Lower lobe of right lung (tissue), 2 donors: ENCODE measurements at regions not wholly inside any gene's neighbourhood (a gene's known extent, or its start where the extent isn't known, plus 50 kb on each side); places are given as distances from the start of the nearest gene placed in this dataset.

Experiments
- ATAC-seq, 2 donors: fragments of 200-7000 bp; cut with Tn5 transposase; one replicate each; pipeline ENCODE4 v1.9.1; 2020 to 2022; ENCODE audit warnings: mild to moderate bottlenecking in 2 of 2, moderate library complexity in 2 of 2
- DNase-seq: peaks from one replicate; pipeline ENCODE4 v3.0.0-alpha.2; 2020
- H3K27ac ChIP-seq: fragments of 200-600 bp; one replicate; pipeline ENCODE4 v1.8.0; 2022
- H3K27me3 ChIP-seq: fragments of 200-600 bp; one replicate; pipeline ENCODE4 v1.8.0; 2022; ENCODE audit warnings: low read depth
- H3K36me3 ChIP-seq: fragments of 200-600 bp; one replicate; pipeline ENCODE4 v1.8.0; 2022; ENCODE audit warnings: mild to moderate bottlenecking
- H3K4me1 ChIP-seq: fragments of 200-600 bp; one replicate; pipeline ENCODE4 v1.8.0; 2022
- H3K4me3 ChIP-seq: fragments of 200-600 bp; one replicate; pipeline ENCODE4 v1.8.0; 2022; ENCODE audit warnings: mild to moderate bottlenecking
- H3K9me3 ChIP-seq: fragments of 200-600 bp; one replicate; pipeline ENCODE4 v1.8.0; 2022
- intact Hi-C: fragments of 100-400 bp; cut with DNase I; formaldehyde crosslinking; loops from one replicate; pipeline ENCODE4 v1.11.0; 2022
- TF ChIP-seq, protein P1 (sequence below): fragments of 200-600 bp; IDR thresholded peaks from one replicate; pipeline ENCODE4 v1.8.0; 2022; ENCODE audit warnings: antibody characterized with exemption, mild to moderate bottlenecking
- donor health status: DM: no; HTN: yes; CAD: no; lungs with severe emphysema.

DNA sequence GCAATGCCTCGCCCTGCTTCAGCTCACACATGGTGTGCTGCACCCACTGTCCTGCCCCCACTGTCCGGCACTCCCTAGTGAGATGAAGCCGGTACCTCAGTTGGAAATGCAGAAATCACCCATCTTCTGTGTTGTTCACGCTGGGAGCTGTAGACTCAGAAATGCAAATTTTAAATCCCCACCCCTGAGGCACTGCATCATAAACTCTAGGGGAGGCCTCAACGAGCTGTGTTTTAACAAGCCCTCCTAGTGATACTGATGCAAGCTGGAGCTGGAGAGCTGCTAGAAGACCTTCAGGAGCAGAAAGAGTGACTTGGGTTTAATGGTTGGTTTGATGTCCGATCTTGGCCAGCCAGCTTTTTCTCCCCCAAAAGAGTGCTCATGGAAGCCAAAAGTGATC, 146.0 kb upstream of the MAST4 start:
- no peaks in the 10 kb centered on the region for H3K4me1 ChIP-seq
- H3K27me3 ChIP-seq = no peaks in the 10 kb centered on the region
- no peak overlapping the region for H3K27ac ChIP-seq
- intact Hi-C loops = no loop called here
- DNase-seq (no peak), ATAC-seq (no peak)
- H3K4me3 ChIP-seq = no peak overlapping the region
- no peaks in the 10 kb centered on the region for H3K36me3 ChIP-seq
- no peaks in the 10 kb centered on the region for H3K9me3 ChIP-seq
- TF ChIP-seq, protein P1, sequence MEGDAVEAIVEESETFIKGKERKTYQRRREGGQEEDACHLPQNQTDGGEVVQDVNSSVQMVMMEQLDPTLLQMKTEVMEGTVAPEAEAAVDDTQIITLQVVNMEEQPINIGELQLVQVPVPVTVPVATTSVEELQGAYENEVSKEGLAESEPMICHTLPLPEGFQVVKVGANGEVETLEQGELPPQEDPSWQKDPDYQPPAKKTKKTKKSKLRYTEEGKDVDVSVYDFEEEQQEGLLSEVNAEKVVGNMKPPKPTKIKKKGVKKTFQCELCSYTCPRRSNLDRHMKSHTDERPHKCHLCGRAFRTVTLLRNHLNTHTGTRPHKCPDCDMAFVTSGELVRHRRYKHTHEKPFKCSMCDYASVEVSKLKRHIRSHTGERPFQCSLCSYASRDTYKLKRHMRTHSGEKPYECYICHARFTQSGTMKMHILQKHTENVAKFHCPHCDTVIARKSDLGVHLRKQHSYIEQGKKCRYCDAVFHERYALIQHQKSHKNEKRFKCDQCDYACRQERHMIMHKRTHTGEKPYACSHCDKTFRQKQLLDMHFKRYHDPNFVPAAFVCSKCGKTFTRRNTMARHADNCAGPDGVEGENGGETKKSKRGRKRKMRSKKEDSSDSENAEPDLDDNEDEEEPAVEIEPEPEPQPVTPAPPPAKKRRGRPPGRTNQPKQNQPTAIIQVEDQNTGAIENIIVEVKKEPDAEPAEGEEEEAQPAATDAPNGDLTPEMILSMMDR = no peak

DNA sequence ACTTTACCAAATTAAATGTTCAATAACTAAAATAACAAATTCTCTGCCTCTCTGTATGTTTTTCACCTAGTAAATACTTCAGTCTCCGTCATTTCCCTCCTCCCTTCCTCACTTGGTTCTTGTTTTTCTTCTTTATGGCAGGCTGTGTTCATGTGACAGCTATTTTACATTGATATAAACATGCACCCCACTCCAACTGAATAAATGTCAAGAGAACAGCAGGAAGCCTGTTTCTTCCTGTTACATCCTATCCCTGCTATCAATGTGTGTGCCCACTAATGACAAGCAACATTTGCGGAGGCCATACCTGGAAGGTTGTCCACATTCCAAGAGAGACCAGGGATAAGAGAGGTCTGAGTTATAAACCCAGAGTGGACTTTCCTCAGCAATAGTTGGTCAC, 145.2 kb upstream of the MAST4 start:
- Histone ChIP-seq H3K36me3 (no peaks in the 10 kb centered on the region), H3K27ac (no peak overlapping the region), H3K4me1 (no peaks in the 10 kb centered on the region), H3K4me3 (no peak overlapping the region), H3K27me3 (no peaks in the 10 kb centered on the region), H3K9me3 (no peaks in the 10 kb centered on the region)
- DNase-seq = no peak
- intact Hi-C loops = no loop called here
- TF ChIP-seq, protein P1 = no peak
- no peak for ATAC-seq

DNA sequence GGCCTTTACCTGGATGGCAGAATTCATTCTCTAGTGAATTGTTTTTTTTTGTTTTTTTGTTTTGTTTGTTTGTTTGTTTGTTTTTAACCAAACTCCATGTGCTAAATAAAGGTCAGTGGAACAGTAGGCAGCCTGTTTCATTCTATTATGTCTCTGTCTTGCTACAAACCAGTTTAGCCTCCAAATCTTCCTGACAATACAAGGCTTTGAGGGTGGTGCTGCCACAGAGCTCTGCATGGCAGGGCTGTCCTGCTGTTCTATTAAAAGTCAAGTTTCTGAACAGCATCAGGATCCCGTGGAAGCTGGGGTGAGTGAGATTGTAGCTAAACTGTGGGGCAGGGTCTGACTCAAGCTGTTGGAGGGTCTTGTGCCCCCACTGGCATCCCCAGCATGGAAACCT, 144.1 kb upstream of the MAST4 start:
- TF ChIP-seq, protein P1 = no peak
- no peaks in the 10 kb centered on the region for H3K9me3 ChIP-seq
- no peaks in the 10 kb centered on the region for H3K27me3 ChIP-seq
- no peaks in the 10 kb centered on the region for H3K4me1 ChIP-seq
- intact Hi-C loops = no loop called here
- no peaks in the 10 kb centered on the region for H3K36me3 ChIP-seq
- no peak overlapping the region for H3K27ac ChIP-seq
- no peak for ATAC-seq
- no peak for DNase-seq
- no peak overlapping the region for H3K4me3 ChIP-seq

DNA sequence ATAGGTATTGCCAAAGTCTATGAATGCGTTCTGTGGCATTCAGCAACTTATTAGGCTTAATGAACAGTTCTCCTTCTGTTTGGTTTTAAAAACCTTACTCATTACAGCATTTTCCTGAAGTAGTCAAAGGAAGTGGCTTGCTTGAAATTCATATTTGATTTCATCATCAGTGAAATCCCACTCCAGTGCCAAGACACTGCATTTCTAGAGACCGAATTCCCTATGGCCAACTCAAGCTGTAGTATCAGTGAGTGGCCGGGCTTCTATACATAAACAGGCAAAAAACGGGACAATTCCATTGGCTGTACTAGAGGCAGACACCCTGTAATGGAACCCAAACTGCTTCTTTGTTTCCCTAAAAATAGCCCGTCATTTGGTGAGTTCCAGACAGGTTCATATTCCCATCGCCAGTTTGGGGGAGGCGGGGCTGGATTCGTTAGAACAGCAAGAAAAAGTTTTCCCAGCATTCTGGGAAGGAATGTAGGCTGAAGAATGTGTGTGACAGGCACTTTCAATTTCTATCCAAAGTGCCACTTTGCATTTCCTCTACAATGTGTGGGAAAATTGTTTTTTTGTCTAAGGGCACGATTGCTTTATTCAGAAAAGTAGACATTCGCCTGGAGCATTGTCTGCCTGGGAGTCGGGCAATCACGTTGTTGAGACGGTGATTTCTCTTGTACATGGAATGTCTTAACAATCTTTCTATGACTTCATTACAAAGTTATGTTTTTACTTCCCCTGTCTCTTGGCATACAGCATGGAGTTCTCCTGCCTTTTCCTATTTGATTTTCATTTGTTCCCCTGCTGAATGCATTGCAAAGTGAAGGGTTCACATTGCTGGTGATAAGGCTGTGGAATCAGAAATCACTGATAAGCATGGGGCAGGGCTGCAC, 141.8 kb upstream of the MAST4 start:
- intact Hi-C loops = no loop called here
- no peaks in the 10 kb centered on the region for H3K36me3 ChIP-seq
- peak overlapping the region; percentile 2 for H3K27ac ChIP-seq
- H3K9me3 ChIP-seq = no peaks in the 10 kb centered on the region
- no peaks in the 10 kb centered on the region for H3K27me3 ChIP-seq
- H3K4me1 ChIP-seq = no peaks in the 10 kb centered on the region
- DNase-seq (no peak), ATAC-seq (peak; percentile 42 to 83)
- TF ChIP-seq, protein P1 = no peak
- H3K4me3 ChIP-seq = peak overlapping the region; percentile 17

DNA sequence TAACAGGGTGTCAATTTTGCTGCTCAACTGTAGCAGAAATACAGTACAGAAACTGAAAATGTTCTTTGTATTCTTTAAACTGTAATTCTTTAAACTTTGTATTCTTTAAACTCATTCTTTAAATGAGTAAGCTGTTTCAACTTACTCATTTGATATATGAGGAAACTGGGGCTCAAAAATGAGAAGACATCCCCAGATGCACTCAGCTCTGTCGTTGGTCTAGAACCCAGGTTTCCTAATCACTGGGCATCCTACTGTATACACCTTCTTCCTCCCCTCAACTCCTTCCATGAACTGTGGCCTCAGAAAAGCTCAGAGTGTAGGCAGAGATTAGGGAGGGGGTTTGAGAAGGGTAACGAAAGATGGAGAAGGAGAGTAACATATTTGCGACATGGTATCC, 136.5 kb upstream of the MAST4 start:
- no peak for DNase-seq
- H3K4me1 ChIP-seq = no peaks in the 10 kb centered on the region
- H3K36me3 ChIP-seq = no peaks in the 10 kb centered on the region
- TF ChIP-seq, protein P1 = no peak
- ATAC-seq = no peak
- no peak overlapping the region for H3K4me3 ChIP-seq
- no peaks in the 10 kb centered on the region for H3K27me3 ChIP-seq
- no peak overlapping the region for H3K27ac ChIP-seq
- no peaks in the 10 kb centered on the region for H3K9me3 ChIP-seq
- intact Hi-C loops = no loop called here
